GM19438 (cell line): ENCODE measurements at regions not wholly inside any gene's neighbourhood (a gene's known extent, or its start where the extent isn't known, plus 50 kb on each side); places are given as distances from the start of the nearest gene placed in this dataset.
"Not testable (repeated sequence)": the region's sequence is repeated elsewhere in the genome, so short reads cannot be mapped to it uniquely, and the experiment has no call there.

Experiments used
- ATAC-seq: cut with Tn5 transposase; IDR thresholded peaks from one replicate; pipeline ENCODE4 v1.9.1; 2021; ENCODE audit warnings: low read depth; ENCODE audit not compliant: unreplicated experiment

- no peak for ATAC-seq
Observed at GRCh38 chr5:110269478-110270142, 456.9 kb downstream of the TMEM232 start.

GRCh38 chr5:110275878-110276277, 450.6 kb downstream of the TMEM232 start:
- no peak for ATAC-seq

GRCh38 chr5:110278449-110278848, 448.0 kb downstream of the TMEM232 start:
- ATAC-seq = not testable (repeated sequence)

DNA sequence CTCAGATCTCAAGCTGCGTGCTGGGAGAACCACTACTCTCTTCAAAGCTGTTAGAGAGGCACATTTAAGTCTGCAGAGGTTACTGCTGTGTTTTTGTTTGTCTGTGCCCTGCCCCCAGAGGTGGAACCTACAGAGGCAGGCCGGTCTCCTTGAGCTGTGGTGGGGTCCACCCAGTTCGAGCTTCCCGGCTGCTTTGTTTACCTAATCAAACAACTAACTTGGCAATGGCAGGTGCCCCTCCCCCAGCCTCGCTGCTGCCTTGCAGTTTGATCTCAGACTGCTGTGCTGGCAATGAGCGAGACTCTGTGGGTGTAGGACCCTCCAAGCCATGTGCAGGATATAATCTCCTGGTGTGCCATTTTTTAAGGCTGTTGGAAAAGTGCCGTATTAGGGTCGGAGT, 442.4 kb downstream of the TMEM232 start:
- not testable (repeated sequence) for ATAC-seq

DNA sequence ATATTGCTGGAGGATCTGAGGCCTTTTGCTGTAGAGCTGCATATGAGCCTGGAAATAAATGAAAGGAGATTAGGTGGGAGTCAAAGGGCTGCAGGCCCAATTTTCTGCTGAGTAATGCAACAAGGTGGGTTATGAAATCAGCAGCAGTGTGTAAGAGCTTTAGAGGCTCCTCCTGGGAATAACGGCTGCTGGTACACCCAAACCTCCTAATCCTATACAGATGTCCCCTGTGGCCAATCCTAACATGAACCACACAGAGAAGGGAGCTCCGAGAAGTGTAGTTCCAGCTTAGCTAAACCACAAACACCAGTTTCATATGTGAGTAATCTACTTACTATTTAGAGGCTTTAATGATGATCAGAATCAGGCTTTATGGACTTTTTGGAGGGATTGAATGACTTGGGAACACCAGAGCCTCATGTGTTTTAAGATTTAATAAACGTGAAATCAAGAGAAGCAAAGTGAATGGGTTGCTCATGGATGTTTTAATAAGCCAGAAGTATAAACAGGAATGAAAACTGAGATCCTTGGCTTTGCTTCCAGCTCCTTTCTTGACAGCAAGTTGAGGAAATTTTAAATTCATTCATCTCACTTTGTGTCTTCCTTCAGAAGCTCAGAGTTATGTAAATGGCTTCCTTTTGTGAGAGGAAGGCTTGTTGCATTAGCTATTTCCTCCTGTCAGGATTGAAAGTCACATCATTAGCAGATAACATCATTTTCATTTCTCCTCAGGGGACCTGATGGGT, 437.5 kb downstream of the TMEM232 start:
- ATAC-seq = no peak

- no peak for ATAC-seq
Observed at GRCh38 chr5:110289512-110289810, 437.0 kb downstream of the TMEM232 start.

- no peak for ATAC-seq
Observed at GRCh38 chr5:110290542-110290941, 435.9 kb downstream of the TMEM232 start.

GRCh38 chr5:110294281-110294680, 432.2 kb downstream of the TMEM232 start:
- no peak for ATAC-seq

DNA sequence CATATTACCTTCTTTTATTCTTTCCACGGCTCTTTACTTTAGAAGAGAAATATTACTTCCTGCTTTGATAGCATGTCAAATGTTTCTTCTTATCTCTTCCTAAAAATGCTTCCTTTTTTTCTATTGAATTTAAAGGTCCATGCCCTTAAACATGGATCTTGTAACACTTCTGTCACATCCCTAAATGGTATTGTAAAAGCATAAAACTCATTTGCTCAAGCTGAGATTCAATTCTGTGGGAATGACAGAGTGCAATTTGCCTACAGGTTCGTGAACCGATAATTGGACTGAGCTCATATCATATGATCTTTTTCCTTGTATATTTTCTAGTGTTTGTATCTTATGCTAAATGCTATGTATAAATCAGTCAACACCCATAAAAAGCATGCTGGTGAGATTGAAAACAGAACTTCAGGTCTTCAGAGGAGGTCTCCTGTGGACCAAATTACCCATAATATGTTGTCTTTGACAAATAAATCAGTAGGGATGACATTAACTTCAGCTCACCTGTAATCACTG, 429.3 kb downstream of the TMEM232 start:
- ATAC-seq = no peak

DNA sequence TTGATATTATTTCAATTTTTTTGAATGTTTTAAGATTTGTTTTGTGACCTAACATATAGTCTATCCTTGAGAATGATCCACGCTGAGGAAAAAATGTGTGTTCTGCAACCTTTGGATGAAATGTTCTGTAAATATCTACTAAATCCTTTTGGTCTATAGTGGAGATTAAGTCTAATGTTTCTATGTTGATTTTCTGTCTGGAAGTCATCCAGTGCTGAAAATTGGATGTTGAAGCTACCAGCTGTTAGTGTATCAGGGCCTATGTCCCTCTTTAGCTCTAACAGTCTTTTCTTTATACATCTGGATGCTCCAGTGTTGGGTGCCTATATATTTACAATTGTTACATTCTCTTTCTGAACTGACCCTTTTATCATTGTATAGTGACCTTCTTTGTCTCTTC, 422.3 kb downstream of the TMEM232 start:
- ATAC-seq = no peak

DNA sequence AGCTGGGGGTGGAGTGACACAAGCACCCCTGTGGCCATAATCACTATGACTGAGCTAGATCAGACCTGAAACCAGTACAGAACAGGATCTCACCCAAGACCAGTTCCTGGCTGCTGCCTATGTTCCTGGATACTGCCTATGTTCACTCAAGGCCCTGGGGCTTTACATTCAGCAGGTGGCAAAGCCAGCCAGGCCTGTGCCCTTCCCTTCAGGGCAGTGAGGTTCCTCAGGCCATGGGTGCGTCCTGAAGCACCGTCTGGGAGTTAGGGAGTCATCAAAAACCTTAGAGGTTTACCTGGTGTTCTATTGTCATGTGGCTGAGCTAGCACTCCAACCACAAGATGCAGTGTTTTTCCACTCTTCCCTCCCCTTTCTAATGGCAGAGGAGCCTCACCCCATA, 419.8 kb downstream of the TMEM232 start:
- no peak for ATAC-seq

DNA sequence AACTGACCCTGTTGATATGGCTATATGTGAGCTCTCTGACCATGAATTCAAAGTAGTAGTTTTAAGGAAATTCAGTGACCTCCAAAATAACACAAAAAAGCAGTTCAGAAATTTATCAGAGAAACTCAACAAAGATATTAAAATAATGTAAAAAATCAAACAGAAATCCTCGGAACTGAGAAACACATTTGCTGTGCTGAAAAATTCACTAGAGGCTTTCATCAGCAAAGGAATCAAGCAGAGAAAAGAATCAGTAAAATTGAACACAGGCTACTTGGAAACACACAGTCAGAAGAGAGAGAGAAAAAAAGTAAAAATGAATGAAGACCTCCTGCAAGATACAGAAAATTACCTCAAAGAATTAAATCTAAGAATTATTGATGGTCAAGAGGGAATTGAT, 417.2 kb downstream of the TMEM232 start:
- no peak for ATAC-seq

GRCh38 chr5:110316566-110316965, 409.9 kb downstream of the TMEM232 start:
- ATAC-seq = not testable (repeated sequence)

- no peak for ATAC-seq
Observed at GRCh38 chr5:110321117-110321516, 405.4 kb downstream of the TMEM232 start.

GRCh38 chr5:110323357-110323756, 403.1 kb downstream of the TMEM232 start:
- ATAC-seq = no peak

DNA sequence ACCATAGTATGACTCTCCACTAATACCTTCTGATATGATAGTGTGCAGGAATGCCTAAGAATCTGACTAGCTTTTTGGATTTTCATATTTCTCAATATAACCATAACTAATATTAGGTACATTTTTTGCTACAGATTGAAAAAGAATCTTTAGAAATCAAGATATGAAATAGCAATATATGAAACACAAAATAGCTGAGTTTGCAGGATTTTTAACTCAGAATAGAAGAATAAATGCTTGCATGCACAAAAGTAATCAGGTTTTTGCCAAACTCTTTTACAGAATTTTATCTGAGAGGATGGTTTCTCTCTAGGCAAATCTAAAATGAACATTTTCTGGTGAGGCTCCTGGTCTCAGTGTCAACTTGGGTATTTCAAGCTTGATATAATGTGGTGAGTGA, 402.6 kb downstream of the TMEM232 start:
- ATAC-seq = no peak

DNA sequence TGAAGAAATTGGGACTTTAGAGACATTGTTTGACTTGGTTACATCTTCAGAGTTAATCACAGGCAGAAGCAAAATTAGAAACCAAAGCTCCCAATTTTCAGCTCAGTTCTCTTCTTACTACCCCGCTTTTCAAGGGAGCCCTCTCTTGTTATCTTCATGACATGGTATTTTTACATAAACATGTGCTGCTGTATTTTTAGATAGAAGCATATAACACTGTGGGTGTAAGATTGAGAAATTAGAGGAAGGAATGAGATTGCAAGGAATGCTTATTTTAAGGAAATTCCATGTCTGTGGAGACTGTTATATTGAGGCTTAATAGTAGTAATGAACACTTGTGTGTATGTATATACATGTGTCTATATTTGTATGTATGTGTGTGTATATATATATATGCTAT, 401.6 kb downstream of the TMEM232 start:
- ATAC-seq = no peak

- no peak for ATAC-seq
Observed at GRCh38 chr5:110329955-110330525, 396.4 kb downstream of the TMEM232 start.

DNA sequence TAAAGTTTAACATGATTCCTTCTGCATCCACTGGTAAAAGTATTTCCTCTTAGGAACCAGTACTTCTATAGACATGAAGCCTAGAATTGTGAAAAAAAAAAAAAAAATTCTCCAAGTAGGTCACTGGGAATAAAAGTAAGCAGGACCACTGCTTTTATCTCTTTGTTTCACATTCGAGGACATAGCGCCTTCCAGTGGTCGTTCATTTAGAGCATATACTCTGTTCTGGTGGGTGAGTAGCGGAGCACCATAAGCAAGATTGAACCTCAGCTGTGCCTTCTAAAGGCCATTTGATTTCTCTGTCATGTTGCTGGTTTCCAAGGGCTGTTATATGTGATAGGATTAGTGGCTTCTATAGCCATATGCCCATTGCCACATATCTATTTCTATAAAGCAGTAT, 393.1 kb downstream of the TMEM232 start:
- ATAC-seq = no peak

DNA sequence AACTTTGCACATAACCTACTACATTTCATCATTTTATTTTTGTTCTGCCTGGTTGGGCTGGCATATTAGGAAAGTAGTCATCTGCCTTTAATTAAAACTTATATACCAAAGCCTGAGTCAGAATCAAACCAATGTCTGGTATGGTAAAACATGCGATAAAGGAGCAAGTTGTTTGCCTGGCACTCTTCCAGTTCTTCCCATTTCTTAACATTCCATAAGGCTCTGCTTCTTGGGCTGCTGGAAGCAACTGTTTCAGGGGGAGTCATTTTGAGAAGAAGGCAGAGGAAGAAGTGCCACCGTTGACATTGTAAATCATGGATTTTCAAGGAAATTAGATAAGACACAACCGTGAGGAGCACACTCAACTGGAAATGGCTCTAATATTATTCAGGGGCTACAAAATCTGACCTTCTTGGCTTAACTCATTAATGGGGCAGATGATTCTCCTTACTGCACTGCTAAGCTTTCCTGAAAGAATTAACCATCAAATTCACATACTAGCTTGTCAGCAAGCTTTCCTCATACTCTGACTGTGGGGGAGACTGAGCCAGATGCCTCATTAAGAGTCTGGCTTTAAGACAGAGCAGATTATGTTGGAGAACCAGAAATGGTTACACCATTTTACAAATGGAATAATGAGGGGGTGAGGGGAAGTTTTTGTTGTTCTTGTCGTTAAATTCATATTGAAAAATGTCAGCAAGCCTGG, 391.0 kb downstream of the TMEM232 start:
- no peak for ATAC-seq

- ATAC-seq = no peak
Observed at GRCh38 chr5:110338341-110339083, 388.0 kb downstream of the TMEM232 start.
